ENCODE measurements at regions not wholly inside any gene's neighbourhood (a gene's known extent, or its start where the extent isn't known, plus 50 kb on each side); places are given as distances from the start of the nearest gene placed in this dataset.
"Not testable (repeated sequence)": the region's sequence is repeated elsewhere in the genome, so short reads cannot be mapped to it uniquely, and the experiment has no call there.

- ChIA-PET CTCF (ENCODE audit: partially characterized antibody) (no interaction called here), POLR2A (ENCODE audit: partially characterized antibody) (no interaction called here)
- Mint-ChIP-seq H3K36me3 (no peaks in the 10 kb centered on the region), H3K4me1 (no peaks in the 10 kb centered on the region), H3K27ac (no peak overlapping the region), H3K27me3 (no peaks in the 10 kb centered on the region), H3K9me3 (no peaks in the 10 kb centered on the region), H3K4me3 (no peak overlapping the region)
- no peaks in the 10 kb centered on the region for H3K9me3 ChIP-seq (ENCODE audit: control insufficient read depth in 1 of 2, low read length in 2 of 2)
- H3K27me3 ChIP-seq (ENCODE audit: insufficient read depth, low read length), result no peaks in the 10 kb centered on the region
- no peak overlapping the region for H3K27ac ChIP-seq (ENCODE audit: low read depth, low read length)
- DNase-seq, result no peak
- no peak overlapping the region for H3K4me3 ChIP-seq (ENCODE audit: low read length in 2 of 2)
- H3K36me3 ChIP-seq (ENCODE audit: insufficient read depth, low read length), result no peaks in the 10 kb centered on the region
- intact Hi-C loops (cut with micrococcal nuclease), result no loop called here
- H3K4me1 ChIP-seq (ENCODE audit: insufficient read depth, low read length), result no peaks in the 10 kb centered on the region
Observed at GRCh38 chr3:68676136-68676535, 256.2 kb downstream of the TAFA4 start.

- H3K27me3 Mint-ChIP-seq, result no peaks in the 10 kb centered on the region
- no peak for DNase-seq
- Histone ChIP-seq H3K4me3 (ENCODE audit: low read length in 2 of 2) (no peak overlapping the region), H3K27ac (ENCODE audit: low read depth, low read length) (no peak overlapping the region), H3K36me3 (ENCODE audit: insufficient read depth, low read length) (no peaks in the 10 kb centered on the region), H3K4me1 (ENCODE audit: insufficient read depth, low read length) (no peaks in the 10 kb centered on the region), H3K27me3 (ENCODE audit: insufficient read depth, low read length) (no peaks in the 10 kb centered on the region), H3K9me3 (ENCODE audit: control insufficient read depth in 1 of 2, low read length in 2 of 2) (no peaks in the 10 kb centered on the region)
- H3K36me3 Mint-ChIP-seq, result no peaks in the 10 kb centered on the region
- no peak overlapping the region for H3K4me3 Mint-ChIP-seq
- H3K9me3 Mint-ChIP-seq, result no peaks in the 10 kb centered on the region
- no peaks in the 10 kb centered on the region for H3K4me1 Mint-ChIP-seq
- ChIA-PET POLR2A (ENCODE audit: partially characterized antibody) (no interaction called here), CTCF (ENCODE audit: partially characterized antibody) (interaction anchor here (1.0 kb wide), 1 partner anchor 35 kb away, joined by 3 read pairs; no protein-coding TSS in a partner anchor)
- no peak overlapping the region for H3K27ac Mint-ChIP-seq
- intact Hi-C loops (cut with micrococcal nuclease), result no loop called here
Observed at GRCh38 chr3:68667346-68667745, 265.0 kb downstream of the TAFA4 start.

GRCh38 chr3:68666429-68667136 is 265.8 kb downstream of the TAFA4 start:
- DNase-seq, result no peak
- H3K4me1 ChIP-seq (ENCODE audit: insufficient read depth, low read length), result no peaks in the 10 kb centered on the region
- no peaks in the 10 kb centered on the region for H3K36me3 Mint-ChIP-seq
- no peak overlapping the region for H3K4me3 ChIP-seq (ENCODE audit: low read length in 2 of 2)
- ChIA-PET POLR2A (ENCODE audit: partially characterized antibody) (no interaction called here), CTCF (ENCODE audit: partially characterized antibody) (interaction anchor here (1.0 kb wide), 1 partner anchor 36 kb away, joined by 3 read pairs; no protein-coding TSS in a partner anchor)
- intact Hi-C loops (cut with micrococcal nuclease), result no loop called here
- H3K4me3 Mint-ChIP-seq, result no peak overlapping the region
- no peaks in the 10 kb centered on the region for H3K27me3 Mint-ChIP-seq
- H3K9me3 ChIP-seq (ENCODE audit: control insufficient read depth in 1 of 2, low read length in 2 of 2), result no peaks in the 10 kb centered on the region
- H3K27ac Mint-ChIP-seq, result no peak overlapping the region
- no peaks in the 10 kb centered on the region for H3K4me1 Mint-ChIP-seq
- H3K27ac ChIP-seq (ENCODE audit: low read depth, low read length), result no peak overlapping the region
- H3K9me3 Mint-ChIP-seq, result no peaks in the 10 kb centered on the region
- no peaks in the 10 kb centered on the region for H3K36me3 ChIP-seq (ENCODE audit: insufficient read depth, low read length)
- no peaks in the 10 kb centered on the region for H3K27me3 ChIP-seq (ENCODE audit: insufficient read depth, low read length)

GRCh38 chr3:68664276-68664675 is 268.1 kb downstream of the TAFA4 start:
- ChIA-PET POLR2A (ENCODE audit: partially characterized antibody) (no interaction called here), CTCF (ENCODE audit: partially characterized antibody) (no interaction called here)
- DNase-seq, result no peak
- H3K27me3 ChIP-seq (ENCODE audit: insufficient read depth, low read length), result no peaks in the 10 kb centered on the region
- H3K27ac Mint-ChIP-seq, result no peak overlapping the region
- H3K36me3 Mint-ChIP-seq, result no peaks in the 10 kb centered on the region
- no peaks in the 10 kb centered on the region for H3K27me3 Mint-ChIP-seq
- no peak overlapping the region for H3K27ac ChIP-seq (ENCODE audit: low read depth, low read length)
- intact Hi-C loops (cut with micrococcal nuclease), result no loop called here
- H3K4me1 Mint-ChIP-seq, result no peaks in the 10 kb centered on the region
- no peak overlapping the region for H3K4me3 Mint-ChIP-seq
- no peak overlapping the region for H3K4me3 ChIP-seq (ENCODE audit: low read length in 2 of 2)
- no peaks in the 10 kb centered on the region for H3K9me3 ChIP-seq (ENCODE audit: control insufficient read depth in 1 of 2, low read length in 2 of 2)
- H3K36me3 ChIP-seq (ENCODE audit: insufficient read depth, low read length), result no peaks in the 10 kb centered on the region
- no peaks in the 10 kb centered on the region for H3K9me3 Mint-ChIP-seq
- no peaks in the 10 kb centered on the region for H3K4me1 ChIP-seq (ENCODE audit: insufficient read depth, low read length)

- H3K27me3 ChIP-seq (ENCODE audit: insufficient read depth, low read length), result no peaks in the 10 kb centered on the region
- ChIA-PET CTCF (ENCODE audit: partially characterized antibody) (no interaction called here), POLR2A (ENCODE audit: partially characterized antibody) (no interaction called here)
- H3K27ac ChIP-seq (ENCODE audit: low read depth, low read length), result no peak overlapping the region
- Mint-ChIP-seq H3K4me1 (no peaks in the 10 kb centered on the region), H3K4me3 (no peak overlapping the region), H3K27ac (no peak overlapping the region), H3K36me3 (no peaks in the 10 kb centered on the region), H3K27me3 (no peaks in the 10 kb centered on the region), H3K9me3 (no peaks in the 10 kb centered on the region)
- H3K36me3 ChIP-seq (ENCODE audit: insufficient read depth, low read length), result no peaks in the 10 kb centered on the region
- intact Hi-C loops (cut with micrococcal nuclease), result no loop called here
- no peaks in the 10 kb centered on the region for H3K9me3 ChIP-seq (ENCODE audit: control insufficient read depth in 1 of 2, low read length in 2 of 2)
- no peaks in the 10 kb centered on the region for H3K4me1 ChIP-seq (ENCODE audit: insufficient read depth, low read length)
- DNase-seq, result no peak
- H3K4me3 ChIP-seq (ENCODE audit: low read length in 2 of 2), result no peak overlapping the region
Observed at GRCh38 chr3:68662176-68662575, 270.2 kb downstream of the TAFA4 start.

- H3K27ac ChIP-seq (ENCODE audit: low read depth, low read length); H3K36me3 ChIP-seq (ENCODE audit: insufficient read depth, low read length); H3K4me1 ChIP-seq (ENCODE audit: insufficient read depth, low read length); CTCF ChIA-PET (ENCODE audit: partially characterized antibody); H3K9me3 ChIP-seq (ENCODE audit: control insufficient read depth in 1 of 2, low read length in 2 of 2); intact Hi-C loops (cut with micrococcal nuclease); POLR2A ChIA-PET (ENCODE audit: partially characterized antibody); H3K27me3 ChIP-seq (ENCODE audit: insufficient read depth, low read length); H3K36me3 Mint-ChIP-seq; H3K4me3 Mint-ChIP-seq; H3K27ac Mint-ChIP-seq; H3K27me3 Mint-ChIP-seq; H3K4me1 Mint-ChIP-seq; H3K4me3 ChIP-seq (ENCODE audit: low read length in 2 of 2); DNase-seq; H3K9me3 Mint-ChIP-seq: not testable (repeated sequence)
Observed at GRCh38 chr3:68650657-68651056, 281.7 kb downstream of the TAFA4 start.

GRCh38 chr3:68648494-68648893 is 283.9 kb downstream of the TAFA4 start:
- no peak overlapping the region for H3K27ac ChIP-seq (ENCODE audit: low read depth, low read length)
- no peaks in the 10 kb centered on the region for H3K27me3 ChIP-seq (ENCODE audit: insufficient read depth, low read length)
- Mint-ChIP-seq H3K27me3 (peaks cover 0 to 2% of the 10 kb centered on the region in 2 donors), H3K4me1 (no peaks in the 10 kb centered on the region), H3K36me3 (no peaks in the 10 kb centered on the region), H3K4me3 (no peak overlapping the region), H3K27ac (no peak overlapping the region), H3K9me3 (peaks cover 0 to 9% (median 1%) of the 10 kb centered on the region in 8 donors)
- POLR2A ChIA-PET (ENCODE audit: partially characterized antibody), result no interaction called here
- no peaks in the 10 kb centered on the region for H3K9me3 ChIP-seq (ENCODE audit: control insufficient read depth in 1 of 2, low read length in 2 of 2)
- DNase-seq, result no peak
- no peak overlapping the region for H3K4me3 ChIP-seq (ENCODE audit: low read length in 2 of 2)
- intact Hi-C loops (cut with micrococcal nuclease), result no loop called here
- CTCF ChIA-PET (ENCODE audit: partially characterized antibody), result no interaction called here
- H3K4me1 ChIP-seq (ENCODE audit: insufficient read depth, low read length), result no peaks in the 10 kb centered on the region
- H3K36me3 ChIP-seq (ENCODE audit: insufficient read depth, low read length), result no peaks in the 10 kb centered on the region

Data from CD4-positive, alpha-beta memory T cell (primary cell).